Stimulated activated CD8-positive, alpha-beta memory T cell treated with anti-CD3 and anti-CD28 coated beads, Interleukin-15, amount 100 ng/mL, for 48 hours (primary cell): ENCODE measurements at regions not wholly inside any gene's neighbourhood (a gene's known extent, or its start where the extent isn't known, plus 50 kb on each side); places are given as distances from the start of the nearest gene placed in this dataset.

Source experiments
- DNase-seq, 2 donors: peaks; one replicate each; pipeline ENCODE4 v3.0.0-alpha.2; 2020; ENCODE audit warnings: low read depth in 2 of 2

DNA sequence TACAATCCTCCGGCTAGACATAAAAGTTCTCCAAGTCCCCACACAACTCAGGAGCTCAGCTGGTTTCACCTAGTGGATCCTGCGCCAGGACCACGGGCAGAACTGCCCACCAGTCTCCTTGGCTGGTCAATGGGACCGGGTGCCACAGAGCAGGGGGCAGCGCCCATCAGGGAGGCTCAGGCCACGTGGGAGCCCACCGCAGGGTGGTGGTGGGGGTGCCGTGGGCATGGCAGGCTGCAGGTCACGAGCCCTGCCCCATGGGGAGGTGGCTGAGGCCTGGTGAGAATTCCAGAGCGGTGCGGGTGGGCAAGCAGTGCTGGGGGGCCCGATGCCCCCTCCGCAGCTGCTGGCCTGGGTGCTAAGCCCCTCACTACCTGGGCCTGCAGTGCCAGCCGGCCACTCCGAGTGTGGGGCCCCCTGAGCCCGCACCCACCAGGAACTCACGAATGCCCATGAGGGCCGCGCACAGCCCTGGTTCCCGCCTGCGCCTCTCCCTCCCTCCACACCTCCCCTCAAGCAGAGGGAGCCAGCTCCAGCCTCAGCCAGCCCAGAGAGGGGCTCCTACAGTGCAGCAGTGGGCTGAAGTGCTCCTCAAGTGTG lies 1091.9 kb upstream of the TENM4 start:
- no peak for DNase-seq

DNA sequence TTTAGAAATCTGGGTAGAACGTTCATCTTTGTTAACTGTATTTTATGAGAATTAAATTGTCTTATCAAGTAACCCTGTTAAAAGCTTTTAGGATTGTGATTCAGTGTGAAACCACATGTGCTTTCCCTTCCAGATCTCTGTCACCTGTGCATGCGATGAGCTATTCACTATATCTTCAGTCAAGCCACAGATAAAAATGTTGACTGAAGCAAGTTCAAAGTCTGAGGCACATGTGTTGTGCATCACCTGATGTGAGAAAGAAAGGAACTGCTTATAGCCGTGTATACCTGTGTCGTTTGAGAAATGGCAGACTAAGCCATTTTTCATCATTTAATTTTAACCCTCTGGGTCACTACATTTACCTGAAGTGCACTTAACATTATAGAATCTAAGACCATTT lies 1088.9 kb upstream of the TENM4 start:
- DNase-seq = no peak

DNA sequence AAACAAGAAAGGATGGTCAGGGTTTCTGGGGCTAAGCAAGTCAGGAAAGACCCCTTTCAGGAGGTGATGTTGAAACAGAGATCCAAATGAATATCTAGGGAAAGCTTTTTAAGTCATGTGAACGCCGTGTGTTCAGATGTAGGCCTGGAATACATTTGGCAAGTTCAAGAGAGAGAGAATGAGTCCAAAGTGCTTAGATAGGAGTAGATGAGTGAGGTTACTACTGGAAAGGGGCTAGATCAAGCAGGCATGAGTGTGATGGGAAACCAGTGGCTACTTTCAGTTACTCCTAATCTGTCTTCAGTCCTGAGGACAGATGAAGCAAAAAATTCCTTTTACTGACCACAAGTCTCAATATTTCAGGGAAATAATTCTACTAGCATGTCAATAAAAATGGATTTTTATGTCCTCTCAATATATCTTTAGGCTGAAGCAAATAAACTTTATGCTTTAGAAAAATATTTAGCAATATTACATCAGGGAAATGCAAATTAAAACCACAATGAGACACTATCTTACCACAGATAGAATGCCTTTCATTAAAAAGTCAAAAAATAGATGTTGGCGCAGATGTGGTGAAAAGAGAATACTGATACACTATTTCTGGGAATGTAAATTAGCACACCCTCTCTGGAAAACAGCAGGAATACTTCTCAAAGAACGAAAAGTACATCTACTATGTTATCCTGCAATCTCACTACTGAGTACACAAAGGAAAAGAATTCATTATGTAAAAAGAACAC lies 1085.0 kb upstream of the TENM4 start:
- DNase-seq = no peak

DNA sequence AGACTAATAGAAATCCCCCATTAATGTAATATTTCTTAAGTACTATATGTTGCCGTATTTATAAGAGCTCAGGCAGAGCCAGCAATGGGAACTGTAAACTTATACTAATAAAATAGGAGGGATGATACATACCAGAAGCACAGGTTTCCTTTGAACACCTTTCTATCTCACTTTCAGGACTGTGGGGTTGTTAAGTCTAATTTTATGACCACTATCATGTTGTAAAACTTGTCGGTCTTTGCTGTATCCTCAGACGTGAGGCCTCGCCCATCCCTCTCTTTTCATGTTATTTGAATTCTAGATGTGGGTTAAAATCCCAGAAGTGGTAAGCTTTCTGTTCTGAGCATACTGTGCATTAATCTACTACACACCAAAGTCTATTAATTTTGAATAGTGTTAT lies 1083.5 kb upstream of the TENM4 start:
- no peak for DNase-seq

DNA sequence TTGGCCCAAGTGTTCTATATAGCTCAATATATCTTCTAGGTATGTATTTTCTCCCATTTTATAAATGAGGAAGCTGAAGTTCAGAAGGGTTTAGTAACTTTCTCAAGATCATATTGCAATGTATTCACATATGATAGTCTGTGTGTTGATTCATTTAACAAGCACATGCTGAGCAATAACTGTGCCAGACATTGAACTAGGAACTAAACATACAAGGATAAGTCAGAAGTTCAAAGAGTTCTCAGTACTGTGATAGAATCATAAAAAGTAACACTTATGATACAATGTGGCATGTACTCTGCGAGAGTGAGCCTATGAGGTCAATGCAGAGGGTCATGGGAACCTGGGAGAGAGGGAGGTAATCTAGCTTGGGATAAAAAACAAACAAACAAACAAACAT lies 1082.2 kb upstream of the TENM4 start:
- no peak for DNase-seq

DNA sequence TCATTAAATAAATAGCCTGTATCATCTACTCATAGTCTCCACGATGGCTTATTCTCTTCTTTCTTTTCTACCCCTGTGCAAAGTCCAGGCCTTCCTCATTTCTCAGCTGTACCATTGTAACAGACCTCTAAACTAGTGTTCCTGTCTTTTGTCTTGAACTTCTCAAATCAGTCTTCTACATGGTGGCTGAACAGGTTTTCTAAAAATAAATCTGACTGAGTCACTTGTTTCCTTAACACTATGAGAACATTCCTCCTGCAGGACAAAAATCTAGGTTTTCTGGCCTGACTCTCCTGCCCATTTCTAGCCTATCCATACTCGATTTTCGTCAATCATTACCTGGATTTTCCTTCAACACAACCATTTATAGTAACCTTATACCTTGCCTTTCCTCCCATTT lies 1080.8 kb upstream of the TENM4 start:
- no peak for DNase-seq

DNA sequence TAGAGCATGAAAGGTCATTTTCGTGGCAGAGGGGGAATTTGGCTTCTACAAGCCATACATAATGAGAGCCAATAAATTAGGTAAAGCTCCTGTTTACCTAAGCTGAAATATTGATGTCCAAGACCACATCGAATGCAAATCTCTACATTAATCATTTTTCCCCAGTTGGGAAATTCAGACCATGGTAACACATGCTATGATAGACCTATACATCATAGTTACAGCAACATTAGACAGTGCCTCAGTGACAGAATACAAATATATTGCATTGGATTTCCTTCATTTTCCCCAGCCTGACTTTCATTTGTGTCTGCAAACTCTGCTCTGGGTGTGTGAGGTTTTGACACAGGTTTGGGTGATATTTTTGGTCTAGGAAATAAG lies 1079.7 kb upstream of the TENM4 start:
- DNase-seq = no peak

DNA sequence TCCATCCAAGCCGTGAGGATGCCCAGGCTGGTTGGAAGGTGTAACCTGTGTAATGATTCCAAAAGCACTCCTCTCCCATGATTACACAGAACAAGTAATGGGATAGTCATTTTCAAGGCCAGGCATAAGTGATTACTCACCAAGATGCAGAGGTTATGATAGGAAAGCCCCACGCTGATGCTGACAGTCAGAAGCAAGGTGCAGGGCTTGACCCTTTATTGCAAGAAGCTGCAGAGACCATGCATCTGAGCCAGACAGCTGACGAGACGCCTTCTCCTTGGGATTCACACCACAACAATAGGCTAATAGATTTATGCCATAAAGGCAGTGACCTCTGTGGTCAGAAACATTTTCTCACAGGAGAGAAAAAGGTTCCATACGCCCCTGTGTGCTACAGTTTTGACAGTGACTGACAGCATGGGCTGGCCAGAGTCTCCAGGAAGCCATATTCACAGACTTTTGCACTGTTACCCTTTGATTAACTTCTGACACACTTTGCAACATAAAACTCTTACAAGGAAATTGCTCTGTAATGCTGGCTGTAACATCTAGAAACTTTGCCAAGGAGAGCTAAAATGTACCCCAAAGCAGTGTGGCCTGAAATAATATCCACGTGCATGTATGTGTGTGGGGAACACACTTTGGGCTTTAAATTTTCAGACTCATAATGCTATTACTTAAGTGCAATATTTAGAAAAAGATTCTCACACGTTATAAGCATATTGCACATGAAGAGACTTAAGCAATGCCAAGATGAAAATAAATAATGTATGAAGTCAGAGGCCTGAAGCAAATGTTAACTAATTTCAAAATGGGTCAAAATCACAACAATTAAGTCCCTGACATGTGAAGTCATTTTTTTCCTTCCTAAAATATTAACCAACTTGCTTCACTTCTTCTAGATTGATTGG lies 1079.0 kb upstream of the TENM4 start:
- no peak for DNase-seq

DNA sequence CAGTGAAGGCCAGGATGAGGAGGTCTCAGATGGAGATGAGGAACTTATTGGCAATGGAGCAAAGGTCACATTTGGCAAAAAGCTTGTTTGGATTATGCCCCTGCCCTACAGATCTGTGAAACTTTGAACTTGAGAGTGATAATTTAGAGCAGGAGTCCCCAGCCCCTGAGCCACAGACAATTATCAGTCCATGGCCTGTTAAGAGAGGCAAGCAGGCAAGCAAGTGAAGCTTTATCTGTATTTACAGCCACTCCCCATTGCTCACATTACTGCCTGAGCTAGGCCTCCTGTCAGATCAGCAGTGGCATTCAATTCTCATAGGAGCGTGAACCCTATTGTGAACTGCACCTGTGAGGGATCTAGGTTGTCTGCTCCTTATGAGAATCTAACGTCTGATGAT lies 1076.9 kb upstream of the TENM4 start:
- no peak for DNase-seq

DNA sequence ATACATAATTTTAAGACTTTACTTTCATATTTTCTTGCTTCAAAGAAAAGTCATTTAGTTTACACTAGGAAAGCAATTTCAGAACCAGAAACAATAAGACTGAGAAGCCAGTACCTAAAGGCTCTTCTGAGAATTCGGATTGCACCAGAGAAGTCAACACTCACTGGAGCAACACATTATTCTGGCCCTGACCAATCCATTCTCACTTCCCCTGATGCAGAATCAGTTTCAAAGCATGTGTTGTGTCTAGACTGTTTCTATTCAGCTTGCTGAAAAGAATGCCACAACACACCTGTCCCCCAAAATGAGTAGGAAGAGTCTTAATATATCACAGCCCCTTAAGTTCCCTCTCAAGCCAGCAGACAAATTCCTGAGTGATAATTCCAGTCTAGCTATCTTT lies 1074.3 kb upstream of the TENM4 start:
- DNase-seq = no peak

DNA sequence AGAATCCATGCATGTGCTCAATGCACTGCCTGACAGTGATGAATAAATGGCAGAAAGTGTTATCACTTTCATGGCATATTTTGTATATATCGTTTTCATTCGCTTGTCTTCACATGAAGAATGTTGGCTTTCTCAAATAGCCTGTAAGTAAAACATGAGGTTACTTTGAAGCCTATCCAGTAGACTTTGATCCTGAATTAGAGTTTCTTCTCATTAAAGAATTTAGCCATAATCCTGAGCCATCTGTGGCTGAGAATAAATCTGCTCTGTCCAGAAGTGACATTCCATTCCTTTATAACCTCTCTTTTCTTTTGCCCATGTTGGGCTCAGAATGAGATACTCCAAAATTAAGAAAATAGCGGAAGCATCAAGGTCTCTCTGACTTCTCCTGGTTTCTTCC lies 1071.7 kb upstream of the TENM4 start:
- DNase-seq = no peak

DNA sequence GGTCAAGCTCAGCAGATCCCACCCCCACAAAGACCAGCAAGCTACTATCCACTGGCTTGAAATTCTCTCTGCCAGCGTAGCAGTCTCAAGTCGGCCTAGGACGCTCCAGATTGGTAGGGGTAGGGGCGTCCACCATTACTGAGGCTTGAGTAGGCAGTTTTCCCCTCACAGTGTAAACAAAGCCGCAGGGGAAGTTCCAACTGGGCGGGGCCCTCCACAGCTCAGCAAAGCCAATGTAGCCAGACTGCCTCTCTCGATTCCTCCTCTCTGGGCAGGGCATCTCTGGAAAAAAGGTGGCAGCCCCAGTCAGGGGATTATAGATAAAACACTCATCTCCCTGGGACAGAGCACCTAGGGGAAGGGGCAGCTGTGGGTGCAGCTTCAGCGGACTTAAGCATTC lies 1064.9 kb upstream of the TENM4 start:
- no peak for DNase-seq

DNA sequence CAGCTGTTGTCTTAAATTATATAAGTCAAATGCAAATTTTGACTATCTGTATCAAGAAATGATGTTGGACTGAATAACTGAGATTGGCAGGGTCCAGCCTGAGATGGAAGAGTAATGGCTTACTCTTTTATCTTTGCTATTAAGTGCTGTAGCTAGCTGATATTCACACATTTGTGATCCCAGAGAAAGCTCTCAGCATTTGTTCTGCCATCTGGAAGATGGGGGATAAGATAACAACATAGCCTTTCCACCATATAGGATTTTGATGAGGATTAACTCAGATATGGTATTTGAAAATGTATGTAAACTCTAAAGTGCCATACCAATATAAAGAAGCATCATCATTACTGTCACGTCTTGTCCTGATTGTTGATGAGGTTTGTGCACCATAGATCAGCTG lies 1063.2 kb upstream of the TENM4 start:
- DNase-seq = no peak

DNA sequence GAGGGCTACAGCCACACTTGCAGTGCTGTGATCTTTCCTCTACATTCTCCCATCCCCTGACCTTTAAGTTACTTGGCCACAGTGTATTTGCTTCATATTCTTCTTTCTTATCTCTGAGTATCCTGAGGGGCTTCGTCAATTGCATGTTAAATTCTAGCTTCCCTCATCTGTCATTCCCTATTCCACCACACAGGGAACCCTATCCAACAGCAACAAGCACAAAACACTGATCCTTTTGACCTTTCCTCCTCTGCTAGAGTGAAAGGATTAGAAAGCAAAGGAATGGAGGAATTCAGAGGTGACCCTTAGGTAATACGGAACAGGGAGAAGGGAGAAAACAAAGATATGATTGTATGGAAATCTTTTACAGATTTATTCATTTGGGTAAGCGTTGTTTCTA lies 1061.7 kb upstream of the TENM4 start:
- no peak for DNase-seq

DNA sequence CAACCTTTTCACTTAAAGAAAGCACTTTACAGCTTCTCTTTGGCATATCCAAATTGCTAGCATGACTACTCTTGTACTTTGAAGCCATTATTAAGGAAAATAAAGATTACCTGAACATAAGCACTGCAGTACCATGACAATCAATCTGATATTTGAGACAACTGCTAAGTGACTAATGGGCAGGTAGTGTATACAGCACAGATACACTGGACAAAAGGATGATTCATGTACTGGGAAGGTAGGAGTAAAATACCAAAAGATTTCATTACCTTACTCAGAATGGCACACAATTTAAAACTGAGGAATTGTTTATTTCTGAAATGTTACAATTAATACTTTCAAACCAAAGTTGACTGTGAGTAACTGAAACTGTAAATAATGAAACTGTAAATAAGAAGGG lies 1054.3 kb upstream of the TENM4 start:
- no peak for DNase-seq

DNA sequence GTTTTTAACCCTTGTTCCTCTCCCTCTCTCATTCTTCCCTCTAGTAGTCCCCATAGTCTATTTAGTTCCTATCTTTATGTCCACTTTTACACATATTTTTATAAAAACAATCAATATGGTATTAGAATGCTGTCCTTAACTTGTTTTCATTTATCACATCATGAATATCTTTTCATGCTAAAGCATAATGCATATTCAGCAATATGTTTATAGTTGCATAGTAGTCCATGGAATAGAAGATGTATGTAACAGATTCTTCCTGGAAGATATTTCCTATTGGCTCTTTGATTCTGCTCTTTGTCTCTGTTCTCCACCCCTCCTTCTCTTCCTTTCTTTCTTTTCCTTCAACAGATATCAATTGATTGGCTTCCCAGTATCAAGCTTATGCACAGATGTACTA lies 1047.1 kb upstream of the TENM4 start:
- DNase-seq = no peak

DNA sequence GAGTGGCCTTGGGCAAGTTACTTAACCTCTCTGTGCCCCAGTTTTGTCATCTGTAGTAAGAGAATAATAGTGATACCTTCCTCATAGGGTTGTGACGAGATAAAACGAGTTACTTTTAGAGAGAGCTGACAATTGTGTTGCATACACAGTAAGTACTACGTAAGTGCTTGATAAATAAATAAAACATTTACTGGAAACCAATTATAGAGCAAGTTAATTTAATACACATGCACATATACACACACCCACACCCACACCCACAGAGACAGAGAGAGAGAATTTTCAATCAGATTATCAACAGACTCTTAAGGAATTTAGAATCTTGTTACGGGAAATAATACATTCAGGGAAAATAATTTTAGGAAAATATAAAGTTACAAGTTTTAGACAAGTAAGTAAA lies 1045.8 kb upstream of the TENM4 start:
- no peak for DNase-seq

DNA sequence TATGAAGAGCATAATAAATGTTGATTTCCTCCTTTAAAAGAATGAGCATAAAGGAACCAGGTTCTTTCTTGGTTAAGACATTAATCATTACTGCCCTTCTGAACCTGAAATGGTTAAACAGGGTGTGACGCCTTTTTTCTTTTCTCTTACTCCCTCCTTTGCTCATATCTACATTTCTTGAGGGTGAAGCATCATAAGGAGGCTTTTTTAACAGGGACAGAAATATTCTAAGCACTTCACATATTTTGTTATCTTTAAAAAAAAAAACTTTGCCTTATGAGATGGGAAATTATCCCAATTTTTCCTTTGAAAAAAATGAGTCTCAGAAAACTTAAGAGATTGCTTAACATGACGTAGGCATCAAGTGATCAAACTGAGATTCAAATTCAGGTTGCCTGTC lies 1036.3 kb upstream of the TENM4 start:
- no peak for DNase-seq

DNA sequence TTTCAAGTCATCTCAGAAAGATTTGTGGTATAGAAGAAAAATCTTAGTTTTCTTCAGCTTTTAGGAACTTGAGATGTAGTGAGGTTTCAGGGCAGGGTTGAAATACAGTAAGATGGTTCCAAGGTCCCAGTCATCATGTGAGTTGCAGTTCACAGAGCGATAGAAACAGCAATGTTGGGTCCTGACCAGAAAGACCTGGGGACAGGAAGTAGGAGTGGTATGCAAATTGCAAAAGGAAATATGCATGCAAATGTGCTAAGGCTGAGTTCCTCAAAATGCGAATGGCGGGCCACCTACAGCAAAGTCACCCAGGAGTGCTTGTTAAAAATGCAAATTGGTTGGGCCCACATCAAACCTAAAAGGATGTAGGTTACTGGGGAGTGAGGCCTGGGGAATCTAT lies 1032.7 kb upstream of the TENM4 start:
- DNase-seq = no peak

DNA sequence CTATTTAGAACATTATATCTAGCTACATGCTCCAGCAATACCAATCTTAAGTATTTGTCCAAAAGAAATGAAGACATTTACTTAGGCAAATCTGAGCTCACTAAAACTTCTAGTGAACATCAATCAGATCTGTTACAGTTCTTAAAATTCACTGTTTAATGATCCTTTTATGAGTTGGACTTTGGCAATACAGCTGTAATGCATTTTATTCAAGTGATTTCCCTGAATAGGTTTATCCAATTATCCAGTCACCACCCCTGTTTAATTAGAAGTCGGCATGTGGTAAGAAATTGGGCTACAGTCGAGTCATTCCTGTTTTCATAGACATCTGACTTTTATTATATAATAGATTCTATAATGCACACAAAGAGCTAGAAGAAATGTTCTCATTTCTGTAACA lies 1029.0 kb upstream of the TENM4 start:
- DNase-seq = no peak

DNA sequence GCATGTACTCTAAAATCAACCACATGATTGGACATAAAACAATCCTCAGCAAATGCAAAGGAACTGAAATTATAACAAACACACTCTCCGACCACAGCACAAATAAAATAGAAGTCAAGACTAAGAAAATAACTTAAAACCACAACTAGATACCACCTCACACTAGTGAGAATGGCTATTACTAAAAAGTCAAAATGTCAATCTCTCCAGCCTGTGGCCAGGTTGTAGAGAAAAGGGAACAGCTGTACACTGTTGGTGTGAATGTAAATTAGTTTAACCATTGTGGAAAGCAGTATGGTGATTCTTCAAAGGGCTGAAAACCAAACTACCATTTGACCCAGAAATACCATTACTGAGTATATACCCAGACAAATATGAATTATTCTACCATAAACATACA lies 1025.7 kb upstream of the TENM4 start:
- DNase-seq = no peak

DNA sequence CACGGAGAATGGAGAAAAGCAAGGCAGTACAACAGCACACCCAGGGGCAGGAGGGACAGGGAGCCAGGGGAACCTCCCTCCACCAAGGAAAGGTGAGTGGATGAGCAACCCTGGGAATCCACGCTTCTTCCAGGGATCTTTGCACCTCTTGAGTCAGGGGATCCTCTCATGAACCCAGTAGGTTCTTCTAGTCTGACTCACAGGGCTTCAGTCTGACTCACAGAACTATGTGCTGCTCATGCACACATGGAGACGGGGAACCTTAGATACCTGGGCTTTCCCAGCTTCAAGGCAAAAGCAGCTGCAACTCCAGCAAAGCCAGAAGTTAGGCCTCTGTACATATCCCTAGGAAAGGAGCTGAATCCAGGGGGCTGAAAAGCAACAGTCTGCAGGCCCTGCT lies 1021.4 kb upstream of the TENM4 start:
- DNase-seq = no peak

DNA sequence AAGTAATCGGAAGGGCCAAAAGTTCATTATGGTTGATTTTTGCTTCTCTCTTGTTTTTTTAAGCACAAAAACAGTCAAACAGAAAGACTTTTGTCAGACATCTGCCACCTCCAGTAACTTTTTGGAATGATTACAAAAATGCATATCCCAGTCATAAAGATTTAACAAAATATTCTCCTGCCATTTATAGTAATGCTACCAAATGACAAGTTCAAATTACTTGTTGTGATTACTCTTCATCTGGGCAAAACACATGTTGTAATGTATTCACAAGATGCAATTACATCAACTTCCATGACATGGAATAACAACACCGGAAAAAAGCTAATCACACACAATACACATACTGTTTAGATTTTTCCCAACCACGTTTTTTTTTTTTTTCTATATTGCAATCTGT lies 1017.5 kb upstream of the TENM4 start:
- no peak for DNase-seq
